ENCODE measurements at regions not wholly inside any gene's neighbourhood (a gene's known extent, or its start where the extent isn't known, plus 50 kb on each side); places are given as distances from the start of the nearest gene placed in this dataset.
A peak's percentile ranks its signal among the peaks of the same experiment; 100 is the strongest.

- CTCF ChIA-PET: no interaction called here
- no peaks in the 10 kb centered on the region for H3K27me3 ChIP-seq (ENCODE audit: control insufficient read depth in 2 of 2, insufficient read depth in 2 of 2, low read length in 2 of 2)
- POLR2A ChIA-PET: no interaction called here
- intact Hi-C loops (cut with micrococcal nuclease): no loop called here
- no peak overlapping the region for H3K4me3 ChIP-seq (ENCODE audit: low read length)
- Mint-ChIP-seq H3K36me3 (peaks cover 0 to 5% (median 0%) of the 10 kb centered on the region in 5 donors), H3K27me3 (no peaks in the 10 kb centered on the region), H3K4me3 (no peak overlapping the region), H3K9me3 (peaks cover 0 to 7% (median 5%) of the 10 kb centered on the region in 11 donors), H3K4me1 (no peaks in the 10 kb centered on the region), H3K27ac (no peak overlapping the region)
- no peaks in the 10 kb centered on the region for H3K9me3 ChIP-seq (ENCODE audit: control insufficient read depth in 2 of 3, low read length in 3 of 3)
- no peaks in the 10 kb centered on the region for H3K4me1 ChIP-seq (ENCODE audit: control insufficient read depth in 2 of 2, insufficient read depth in 2 of 2, low read length in 2 of 2)
- no peaks in the 10 kb centered on the region for H3K36me3 ChIP-seq (ENCODE audit: control insufficient read depth in 2 of 3, insufficient read depth in 3 of 3, low read length in 3 of 3)
- DNase-seq (no peak), ATAC-seq (no peak)
- no peak overlapping the region for H3K27ac ChIP-seq (ENCODE audit: low read depth, low read length)
Observed at GRCh38 chr21:24470852-24471251, 1136.4 kb downstream of the MRPL39 start.

- Histone ChIP-seq H3K4me1 (ENCODE audit: control insufficient read depth in 2 of 2, insufficient read depth in 2 of 2, low read length in 2 of 2) (no peaks in the 10 kb centered on the region), H3K36me3 (ENCODE audit: control insufficient read depth in 2 of 3, insufficient read depth in 3 of 3, low read length in 3 of 3) (no peaks in the 10 kb centered on the region), H3K4me3 (ENCODE audit: low read length) (no peak overlapping the region), H3K27ac (ENCODE audit: low read depth, low read length) (no peak overlapping the region), H3K27me3 (ENCODE audit: control insufficient read depth in 2 of 2, insufficient read depth in 2 of 2, low read length in 2 of 2) (no peaks in the 10 kb centered on the region), H3K9me3 (ENCODE audit: control insufficient read depth in 2 of 3, low read length in 3 of 3) (no peaks in the 10 kb centered on the region)
- Mint-ChIP-seq H3K27ac (no peak overlapping the region), H3K27me3 (no peaks in the 10 kb centered on the region), H3K4me1 (no peaks in the 10 kb centered on the region), H3K36me3 (no peaks in the 10 kb centered on the region), H3K4me3 (no peak overlapping the region), H3K9me3 (no peaks in the 10 kb centered on the region)
- ATAC-seq (no peak), DNase-seq (no peak)
- intact Hi-C loops (cut with micrococcal nuclease): no loop called here
- ChIA-PET POLR2A (no interaction called here), CTCF (no interaction called here)
Observed at GRCh38 chr21:24456358-24456757, 1150.9 kb downstream of the MRPL39 start.

- intact Hi-C loops (cut with micrococcal nuclease): no loop called here
Observed at GRCh38 chr21:24450119-24450518, 1157.2 kb downstream of the MRPL39 start.

GRCh38 chr21:24445517-24445916 is 1161.8 kb downstream of the MRPL39 start:
- intact Hi-C loops (cut with micrococcal nuclease): loop anchor here in 1 of 2 donors (10.0 kb wide), 1 partner anchor 59 kb away; no protein-coding TSS in a partner anchor
- Histone ChIP-seq H3K27ac (ENCODE audit: low read depth, low read length) (no peak overlapping the region), H3K4me1 (ENCODE audit: control insufficient read depth in 2 of 2, insufficient read depth in 2 of 2, low read length in 2 of 2) (no peaks in the 10 kb centered on the region), H3K27me3 (ENCODE audit: control insufficient read depth in 2 of 2, insufficient read depth in 2 of 2, low read length in 2 of 2) (no peaks in the 10 kb centered on the region), H3K4me3 (ENCODE audit: low read length) (no peak overlapping the region), H3K36me3 (ENCODE audit: control insufficient read depth in 2 of 3, insufficient read depth in 3 of 3, low read length in 3 of 3) (peaks cover 0 to 7% (median 4%) of the 10 kb centered on the region in 3 experiments), H3K9me3 (ENCODE audit: control insufficient read depth in 2 of 3, low read length in 3 of 3) (no peaks in the 10 kb centered on the region)
- POLR2A ChIA-PET: no interaction called here
- CTCF ChIA-PET: no interaction called here
- ATAC-seq: no peak
- H3K36me3 Mint-ChIP-seq: peaks cover 9 to 49% (median 26%) of the 10 kb centered on the region in 5 donors
- H3K4me1 Mint-ChIP-seq: peaks cover 0 to 3% (median 0%) of the 10 kb centered on the region in 7 donors
- H3K27me3 Mint-ChIP-seq: no peaks in the 10 kb centered on the region
- H3K9me3 Mint-ChIP-seq: peaks cover 0 to 4% (median 0%) of the 10 kb centered on the region in 11 donors
- no peak for DNase-seq
- no peak overlapping the region for H3K27ac Mint-ChIP-seq
- no peak overlapping the region for H3K4me3 Mint-ChIP-seq

More at GRCh38 chr21:24450119-24450518, 1157.2 kb downstream of the MRPL39 start:
- H3K36me3 ChIP-seq (ENCODE audit: control insufficient read depth in 2 of 3, insufficient read depth in 3 of 3, low read length in 3 of 3): no peaks in the 10 kb centered on the region
- H3K9me3 Mint-ChIP-seq: peaks cover 0 to 3% (median 0%) of the 10 kb centered on the region in 11 donors
- H3K27me3 ChIP-seq (ENCODE audit: control insufficient read depth in 2 of 2, insufficient read depth in 2 of 2, low read length in 2 of 2): no peaks in the 10 kb centered on the region
- no peaks in the 10 kb centered on the region for H3K4me1 Mint-ChIP-seq
- no peaks in the 10 kb centered on the region for H3K4me1 ChIP-seq (ENCODE audit: control insufficient read depth in 2 of 2, insufficient read depth in 2 of 2, low read length in 2 of 2)
- no peaks in the 10 kb centered on the region for H3K9me3 ChIP-seq (ENCODE audit: control insufficient read depth in 2 of 3, low read length in 3 of 3)
- H3K27ac Mint-ChIP-seq: no peak overlapping the region
- H3K27me3 Mint-ChIP-seq: no peaks in the 10 kb centered on the region
- CTCF ChIA-PET: no interaction called here
- POLR2A ChIA-PET: no interaction called here
- H3K36me3 Mint-ChIP-seq: peaks cover 0 to 19% (median 7%) of the 10 kb centered on the region in 5 donors
- H3K27ac ChIP-seq (ENCODE audit: low read depth, low read length): no peak overlapping the region
- no peak overlapping the region for H3K4me3 ChIP-seq (ENCODE audit: low read length)
- ATAC-seq (no peak), DNase-seq (no peak)
- no peak overlapping the region for H3K4me3 Mint-ChIP-seq

GRCh38 chr21:24444736-24445135 is 1162.5 kb downstream of the MRPL39 start:
- H3K36me3 Mint-ChIP-seq: peaks cover 9 to 53% (median 32%) of the 10 kb centered on the region in 5 donors
- no peak for ATAC-seq
- no peaks in the 10 kb centered on the region for H3K27me3 ChIP-seq (ENCODE audit: control insufficient read depth in 2 of 2, insufficient read depth in 2 of 2, low read length in 2 of 2)
- ChIA-PET CTCF (no interaction called here), POLR2A (no interaction called here)
- H3K4me1 ChIP-seq (ENCODE audit: control insufficient read depth in 2 of 2, insufficient read depth in 2 of 2, low read length in 2 of 2): no peaks in the 10 kb centered on the region
- H3K4me3 ChIP-seq (ENCODE audit: low read length): no peak overlapping the region
- peaks cover 0 to 3% (median 0%) of the 10 kb centered on the region in 7 donors for H3K4me1 Mint-ChIP-seq
- no peak overlapping the region for H3K4me3 Mint-ChIP-seq
- intact Hi-C loops (cut with micrococcal nuclease): loop anchor here in 1 of 2 donors (10.0 kb wide), 1 partner anchor 60 kb away; no protein-coding TSS in a partner anchor
- H3K36me3 ChIP-seq (ENCODE audit: control insufficient read depth in 2 of 3, insufficient read depth in 3 of 3, low read length in 3 of 3): peaks cover 0 to 7% (median 4%) of the 10 kb centered on the region in 3 experiments
- no peak overlapping the region for H3K27ac ChIP-seq (ENCODE audit: low read depth, low read length)
- H3K27ac Mint-ChIP-seq: no peak overlapping the region
- H3K27me3 Mint-ChIP-seq: no peaks in the 10 kb centered on the region
- H3K9me3 ChIP-seq (ENCODE audit: control insufficient read depth in 2 of 3, low read length in 3 of 3): no peaks in the 10 kb centered on the region
- H3K9me3 Mint-ChIP-seq: peaks cover 0 to 4% (median 0%) of the 10 kb centered on the region in 11 donors
- no peak for DNase-seq

- H3K4me3 ChIP-seq (ENCODE audit: low read length): no peak overlapping the region
- Mint-ChIP-seq H3K9me3 (peaks cover 0 to 15% (median 4%) of the 10 kb centered on the region in 11 donors), H3K4me1 (peaks cover 0 to 20% (median 11%) of the 10 kb centered on the region in 7 donors), H3K36me3 (peaks cover 13 to 57% (median 31%) of the 10 kb centered on the region in 5 donors), H3K27me3 (no peaks in the 10 kb centered on the region), H3K27ac (no peak overlapping the region), H3K4me3 (no peak overlapping the region)
- intact Hi-C loops (cut with micrococcal nuclease): no loop called here
- CTCF ChIA-PET: no interaction called here
- H3K36me3 ChIP-seq (ENCODE audit: control insufficient read depth in 2 of 3, insufficient read depth in 3 of 3, low read length in 3 of 3): no peaks in the 10 kb centered on the region
- no peaks in the 10 kb centered on the region for H3K9me3 ChIP-seq (ENCODE audit: control insufficient read depth in 2 of 3, low read length in 3 of 3)
- H3K27me3 ChIP-seq (ENCODE audit: control insufficient read depth in 2 of 2, insufficient read depth in 2 of 2, low read length in 2 of 2): no peaks in the 10 kb centered on the region
- no peak for DNase-seq
- ATAC-seq: no peak
- H3K4me1 ChIP-seq (ENCODE audit: control insufficient read depth in 2 of 2, insufficient read depth in 2 of 2, low read length in 2 of 2): no peaks in the 10 kb centered on the region
- no peak overlapping the region for H3K27ac ChIP-seq (ENCODE audit: low read depth, low read length)
- POLR2A ChIA-PET: no interaction called here
Observed at GRCh38 chr21:24436236-24436635, 1171.0 kb downstream of the MRPL39 start.

GRCh38 chr21:24428591-24429199 is 1178.6 kb downstream of the MRPL39 start:
- Mint-ChIP-seq H3K27me3 (peaks cover 0 to 8% (median 4%) of the 10 kb centered on the region in 5 donors), H3K27ac (peak overlapping the region; percentile 63 to 91 (median 83)), H3K36me3 (peaks cover 0 to 8% (median 0%) of the 10 kb centered on the region in 5 donors), H3K9me3 (peaks cover 0 to 4% (median 0%) of the 10 kb centered on the region in 11 donors), H3K4me3 (peak overlapping the region; percentile 76 to 96 (median 88)), H3K4me1 (peaks cover 5 to 44% (median 27%) of the 10 kb centered on the region in 7 donors)
- peak; percentile 69 for ATAC-seq
- intact Hi-C loops (cut with micrococcal nuclease): loop anchor here in 1 of 2 donors (1.0 kb wide), 1 partner anchor 138 kb away; no protein-coding TSS in a partner anchor
- peak in 6 of 9 donors; percentile 20 to 44 (median 27) for DNase-seq
- peak overlapping the region; percentile 36 for H3K27ac ChIP-seq (ENCODE audit: low read depth, low read length)
- H3K4me3 ChIP-seq (ENCODE audit: low read length): peak overlapping the region; percentile 57
- no peaks in the 10 kb centered on the region for H3K9me3 ChIP-seq (ENCODE audit: control insufficient read depth in 2 of 3, low read length in 3 of 3)
- H3K36me3 ChIP-seq (ENCODE audit: control insufficient read depth in 2 of 3, insufficient read depth in 3 of 3, low read length in 3 of 3): no peaks in the 10 kb centered on the region
- POLR2A ChIA-PET: no interaction called here
- CTCF ChIA-PET: no interaction called here
- peaks cover 0 to 4% of the 10 kb centered on the region in 2 donors for H3K4me1 ChIP-seq (ENCODE audit: control insufficient read depth in 2 of 2, insufficient read depth in 2 of 2, low read length in 2 of 2)
- H3K27me3 ChIP-seq (ENCODE audit: control insufficient read depth in 2 of 2, insufficient read depth in 2 of 2, low read length in 2 of 2): no peaks in the 10 kb centered on the region
